GM23338 (cell line): ENCODE measurements at regions not wholly inside any gene's neighbourhood (a gene's known extent, or its start where the extent isn't known, plus 50 kb on each side); places are given as distances from the start of the nearest gene placed in this dataset.

Experiments
- ATAC-seq: fragments of 200-7000 bp; cut with Tn5 transposase; 3 replicates; pipeline ENCODE4 v1.9.1; 2020
- DNase-seq: peaks from one replicate; pipeline ENCODE4 v3.0.0-alpha.2; 2015; ENCODE audit warnings: low spot score
- H2AFZ ChIP-seq: fragments of 200-600 bp; sonication (generic); 2 replicates; pipeline ENCODE4 v1.8.0; 2016; ENCODE audit warnings: antibody characterized with exemption, mild to moderate bottlenecking, moderate library complexity
- H3F3A ChIP-seq: fragments of 200-600 bp; sonication (generic); replicated peaks from 2 replicates; pipeline ENCODE4 v1.8.0; 2017; ENCODE audit warnings: antibody characterized with exemption, mixed run types, low read depth
- H3K27ac ChIP-seq: fragments of 200-600 bp; sonication (generic); 2 replicates; pipeline ENCODE4 v1.6.1; 2016; ENCODE audit warnings: low read depth
- H3K27me3 ChIP-seq: fragments of 200-600 bp; sonication (generic); 2 replicates; pipeline ENCODE4 v1.8.0; 2016; ENCODE audit warnings: mild to moderate bottlenecking, mixed run types, moderate library complexity; ENCODE audit not compliant: insufficient read depth
- H3K36me3 ChIP-seq: fragments of 200-600 bp; sonication (generic); 2 replicates; pipeline ENCODE4 v1.8.0; 2016; ENCODE audit warnings: mild to moderate bottlenecking; ENCODE audit not compliant: insufficient read depth
- H3K4me1 ChIP-seq: fragments of 200-600 bp; sonication (generic); 2 replicates; pipeline ENCODE4 v1.8.0; 2016; ENCODE audit warnings: mild to moderate bottlenecking, moderate library complexity; ENCODE audit not compliant: insufficient read depth
- H3K4me2 ChIP-seq: fragments of 200-600 bp; sonication (generic); 2 replicates; pipeline ENCODE4 v1.7.1; 2017; ENCODE audit warnings: mixed run types
- H3K4me3 ChIP-seq: fragments of 200-600 bp; sonication (generic); 2 replicates; pipeline ENCODE4 v1.6.1; 2016; ENCODE audit warnings: mixed run types
- H3K79me2 ChIP-seq: fragments of 200-600 bp; sonication (generic); replicated peaks from 2 replicates; pipeline ENCODE4 v1.8.0; 2017; ENCODE audit warnings: mild to moderate bottlenecking; ENCODE audit not compliant: insufficient read depth
- H3K9me2 ChIP-seq: fragments of 200-600 bp; sonication (generic); 2 replicates; pipeline ENCODE4 v1.8.0; 2017; ENCODE audit not compliant: insufficient read depth
- H4K20me1 ChIP-seq: fragments of 200-600 bp; sonication (generic); replicated peaks from 2 replicates; pipeline ENCODE4 v1.8.0; 2017; ENCODE audit warnings: mild to moderate bottlenecking; ENCODE audit not compliant: insufficient read depth
- H3K27ac Mint-ChIP-seq: 2 replicates; pipeline ENCODE4 v1.8.0; 2020; ENCODE audit warnings: inconsistent platforms, mild to moderate bottlenecking, moderate library complexity, mixed read lengths
- H3K27me3 Mint-ChIP-seq: 3 replicates; pipeline ENCODE4 v1.8.0; 2022; ENCODE audit warnings: low read depth, mild to moderate bottlenecking, moderate library complexity, mixed read lengths, inconsistent platforms; ENCODE audit not compliant: insufficient read depth, poor library complexity
- H3K36me3 Mint-ChIP-seq: 3 replicates; pipeline ENCODE4 v1.8.0; 2021; ENCODE audit warnings: low read depth, mild to moderate bottlenecking, inconsistent platforms, moderate library complexity, mixed read lengths
- H3K4me1 Mint-ChIP-seq: 3 replicates; pipeline ENCODE4 v1.8.0; 2020; ENCODE audit warnings: mild to moderate bottlenecking, inconsistent platforms, mixed read lengths
- H3K4me3 Mint-ChIP-seq: 3 replicates; pipeline ENCODE4 v1.8.0; 2021; ENCODE audit warnings: moderate library complexity, mild to moderate bottlenecking, inconsistent platforms, mixed read lengths
- H3K9me3 Mint-ChIP-seq: 3 replicates; pipeline ENCODE4 v1.8.0; 2020; ENCODE audit warnings: moderate library complexity, mild to moderate bottlenecking, inconsistent platforms, mixed read lengths
- CREB1 ChIP-seq: fragments of 250-450 bp; sonication (Bioruptor Pico); IDR thresholded peaks from 2 replicates; pipeline ENCODE4 v1.5.0; 2020; ENCODE audit warnings: low read depth, mild to moderate bottlenecking, moderate library complexity
- EZH2 ChIP-seq: fragments of 200-600 bp; sonication (generic); IDR thresholded peaks from one replicate; pipeline ENCODE4 v1.8.0; 2017; ENCODE audit warnings: antibody characterized with exemption, mild to moderate bottlenecking, low read depth; ENCODE audit not compliant: unreplicated experiment
- EZH2phosphoT487 ChIP-seq: fragments of 200-600 bp; sonication (generic); IDR thresholded peaks from one replicate; pipeline ENCODE4 v1.8.1; 2018; ENCODE audit warnings: antibody characterized with exemption; ENCODE audit not compliant: unreplicated experiment
- JUNB ChIP-seq: IDR thresholded peaks from one replicate; pipeline ENCODE4 v1.6.1; 2016; ENCODE audit warnings: antibody characterized with exemption; ENCODE audit not compliant: unreplicated experiment
- NANOG ChIP-seq: IDR thresholded peaks from 2 replicates; pipeline ENCODE4 v1.6.1; 2016; ENCODE audit warnings: antibody characterized with exemption, borderline replicate concordance
- POLR2AphosphoS5 ChIP-seq: IDR thresholded peaks from 2 replicates; pipeline ENCODE4 v1.6.1; 2016; ENCODE audit warnings: antibody characterized with exemption, low read depth
- STAT1 ChIP-seq: IDR thresholded peaks from one replicate; pipeline ENCODE4 v1.6.1; 2016; ENCODE audit warnings: antibody characterized with exemption; ENCODE audit not compliant: unreplicated experiment
- ZNF114 ChIP-seq: fragments of 250-450 bp; sonication (Bioruptor Pico); IDR thresholded peaks from 2 replicates; pipeline ENCODE4 v1.5.0; 2020; ENCODE audit warnings: mild to moderate bottlenecking, moderate library complexity
- ZNF331 ChIP-seq: fragments of 250-450 bp; sonication (Bioruptor Pico); IDR thresholded peaks from 2 replicates; pipeline ENCODE4 v1.5.0; 2020; ENCODE audit warnings: low read depth, mild to moderate bottlenecking, moderate library complexity
- TF ChIP-seq, protein P1 (sequence below), 2 experiments: fragments of 200-600 bp in 1 of 2; sonication (generic) in 1 of 2; conservative IDR thresholded peaks; 2 replicates each; pipeline versions ENCODE4 v1.5.1 to v1.6.1; 2016 to 2017; ENCODE audit warnings: antibody characterized with exemption in 2 of 2, low read depth in 2 of 2, mild to moderate bottlenecking in 2 of 2, moderate library complexity in 1 of 2
- TF ChIP-seq, protein P2 (sequence below): IDR thresholded peaks from one replicate; pipeline ENCODE4 v1.6.1; 2018; ENCODE audit warnings: antibody characterized with exemption; ENCODE audit not compliant: unreplicated experiment
- TF ChIP-seq, protein P3 (sequence below): IDR thresholded peaks from 2 replicates; pipeline ENCODE4 v1.6.1; 2016; ENCODE audit warnings: antibody characterized with exemption
- TF ChIP-seq, protein P4 (sequence below): fragments of 250-450 bp; sonication (Bioruptor Pico); IDR thresholded peaks from 2 replicates; pipeline ENCODE4 v1.5.0; 2020; ENCODE audit warnings: mild to moderate bottlenecking, moderate library complexity

DNA sequence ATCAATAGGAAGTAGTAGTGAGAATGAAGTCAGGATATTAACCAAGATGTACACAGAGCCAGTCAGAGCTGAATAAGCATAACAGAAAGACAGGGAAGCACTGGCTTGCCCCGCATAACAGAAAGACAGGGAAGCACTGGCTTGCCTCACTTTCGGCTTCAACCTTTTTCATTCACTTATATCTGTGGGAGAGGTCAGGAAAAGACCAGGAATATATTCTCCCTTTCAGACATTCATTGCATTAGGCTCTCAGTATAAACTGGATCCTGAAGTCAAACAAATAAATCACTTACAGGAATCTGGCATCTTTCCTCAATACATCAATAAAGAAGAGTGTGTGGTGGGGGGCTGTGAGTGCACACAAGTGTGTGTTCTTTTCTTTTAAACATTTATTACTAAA lies 437.6 kb downstream of the C6orf118 start:
- Mint-ChIP-seq H3K27me3 (peaks cover 2% of the 10 kb centered on the region), H3K4me3 (no peak overlapping the region), H3K4me1 (peaks cover 6% of the 10 kb centered on the region), H3K36me3 (no peaks in the 10 kb centered on the region; the same call in 2 of the 3 replicates), H3K27ac (peak overlapping the region; percentile 39; the same call in 1 of the 2 replicates), H3K9me3 (peaks cover 14% of the 10 kb centered on the region; the same call in 1 of the 3 replicates)
- Histone ChIP-seq H3K27ac (no peak overlapping the region), H3K36me3 (no peaks in the 10 kb centered on the region), H2AFZ (no peak overlapping the region; the same call in 1 of the 2 replicates), H3K4me2 (no peak overlapping the region), H3K4me1 (no peaks in the 10 kb centered on the region), H3K79me2 (no peaks in the 10 kb centered on the region), H4K20me1 (no peaks in the 10 kb centered on the region), H3K9me2 (peaks cover 16% of the 10 kb centered on the region; the same call in 1 of the 2 replicates), H3K27me3 (no peaks in the 10 kb centered on the region), H3F3A (no peaks in the 10 kb centered on the region), H3K4me3 (no peak overlapping the region)
- TF ChIP-seq JUNB: no peak
- no peak for TF ChIP-seq ZNF331 (CRISPR knock-in tag)
- TF ChIP-seq EZH2: no peak
- no peak for TF ChIP-seq POLR2AphosphoS5
- TF ChIP-seq, protein P1, sequence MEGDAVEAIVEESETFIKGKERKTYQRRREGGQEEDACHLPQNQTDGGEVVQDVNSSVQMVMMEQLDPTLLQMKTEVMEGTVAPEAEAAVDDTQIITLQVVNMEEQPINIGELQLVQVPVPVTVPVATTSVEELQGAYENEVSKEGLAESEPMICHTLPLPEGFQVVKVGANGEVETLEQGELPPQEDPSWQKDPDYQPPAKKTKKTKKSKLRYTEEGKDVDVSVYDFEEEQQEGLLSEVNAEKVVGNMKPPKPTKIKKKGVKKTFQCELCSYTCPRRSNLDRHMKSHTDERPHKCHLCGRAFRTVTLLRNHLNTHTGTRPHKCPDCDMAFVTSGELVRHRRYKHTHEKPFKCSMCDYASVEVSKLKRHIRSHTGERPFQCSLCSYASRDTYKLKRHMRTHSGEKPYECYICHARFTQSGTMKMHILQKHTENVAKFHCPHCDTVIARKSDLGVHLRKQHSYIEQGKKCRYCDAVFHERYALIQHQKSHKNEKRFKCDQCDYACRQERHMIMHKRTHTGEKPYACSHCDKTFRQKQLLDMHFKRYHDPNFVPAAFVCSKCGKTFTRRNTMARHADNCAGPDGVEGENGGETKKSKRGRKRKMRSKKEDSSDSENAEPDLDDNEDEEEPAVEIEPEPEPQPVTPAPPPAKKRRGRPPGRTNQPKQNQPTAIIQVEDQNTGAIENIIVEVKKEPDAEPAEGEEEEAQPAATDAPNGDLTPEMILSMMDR (conservative IDR thresholded peaks at IDR 0.05; ENCODE audit: low read depth in 2 of 2): no peak
- TF ChIP-seq STAT1: no peak
- TF ChIP-seq NANOG: no peak
- TF ChIP-seq, protein P2, sequence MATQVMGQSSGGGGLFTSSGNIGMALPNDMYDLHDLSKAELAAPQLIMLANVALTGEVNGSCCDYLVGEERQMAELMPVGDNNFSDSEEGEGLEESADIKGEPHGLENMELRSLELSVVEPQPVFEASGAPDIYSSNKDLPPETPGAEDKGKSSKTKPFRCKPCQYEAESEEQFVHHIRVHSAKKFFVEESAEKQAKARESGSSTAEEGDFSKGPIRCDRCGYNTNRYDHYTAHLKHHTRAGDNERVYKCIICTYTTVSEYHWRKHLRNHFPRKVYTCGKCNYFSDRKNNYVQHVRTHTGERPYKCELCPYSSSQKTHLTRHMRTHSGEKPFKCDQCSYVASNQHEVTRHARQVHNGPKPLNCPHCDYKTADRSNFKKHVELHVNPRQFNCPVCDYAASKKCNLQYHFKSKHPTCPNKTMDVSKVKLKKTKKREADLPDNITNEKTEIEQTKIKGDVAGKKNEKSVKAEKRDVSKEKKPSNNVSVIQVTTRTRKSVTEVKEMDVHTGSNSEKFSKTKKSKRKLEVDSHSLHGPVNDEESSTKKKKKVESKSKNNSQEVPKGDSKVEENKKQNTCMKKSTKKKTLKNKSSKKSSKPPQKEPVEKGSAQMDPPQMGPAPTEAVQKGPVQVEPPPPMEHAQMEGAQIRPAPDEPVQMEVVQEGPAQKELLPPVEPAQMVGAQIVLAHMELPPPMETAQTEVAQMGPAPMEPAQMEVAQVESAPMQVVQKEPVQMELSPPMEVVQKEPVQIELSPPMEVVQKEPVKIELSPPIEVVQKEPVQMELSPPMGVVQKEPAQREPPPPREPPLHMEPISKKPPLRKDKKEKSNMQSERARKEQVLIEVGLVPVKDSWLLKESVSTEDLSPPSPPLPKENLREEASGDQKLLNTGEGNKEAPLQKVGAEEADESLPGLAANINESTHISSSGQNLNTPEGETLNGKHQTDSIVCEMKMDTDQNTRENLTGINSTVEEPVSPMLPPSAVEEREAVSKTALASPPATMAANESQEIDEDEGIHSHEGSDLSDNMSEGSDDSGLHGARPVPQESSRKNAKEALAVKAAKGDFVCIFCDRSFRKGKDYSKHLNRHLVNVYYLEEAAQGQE: no peak
- TF ChIP-seq CREB1 (CRISPR knock-in tag): no peak
- TF ChIP-seq ZNF114: no peak
- no peak for TF ChIP-seq EZH2phosphoT487
- TF ChIP-seq, protein P3, sequence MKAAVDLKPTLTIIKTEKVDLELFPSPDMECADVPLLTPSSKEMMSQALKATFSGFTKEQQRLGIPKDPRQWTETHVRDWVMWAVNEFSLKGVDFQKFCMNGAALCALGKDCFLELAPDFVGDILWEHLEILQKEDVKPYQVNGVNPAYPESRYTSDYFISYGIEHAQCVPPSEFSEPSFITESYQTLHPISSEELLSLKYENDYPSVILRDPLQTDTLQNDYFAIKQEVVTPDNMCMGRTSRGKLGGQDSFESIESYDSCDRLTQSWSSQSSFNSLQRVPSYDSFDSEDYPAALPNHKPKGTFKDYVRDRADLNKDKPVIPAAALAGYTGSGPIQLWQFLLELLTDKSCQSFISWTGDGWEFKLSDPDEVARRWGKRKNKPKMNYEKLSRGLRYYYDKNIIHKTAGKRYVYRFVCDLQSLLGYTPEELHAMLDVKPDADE: no peak
- TF ChIP-seq, protein P4, sequence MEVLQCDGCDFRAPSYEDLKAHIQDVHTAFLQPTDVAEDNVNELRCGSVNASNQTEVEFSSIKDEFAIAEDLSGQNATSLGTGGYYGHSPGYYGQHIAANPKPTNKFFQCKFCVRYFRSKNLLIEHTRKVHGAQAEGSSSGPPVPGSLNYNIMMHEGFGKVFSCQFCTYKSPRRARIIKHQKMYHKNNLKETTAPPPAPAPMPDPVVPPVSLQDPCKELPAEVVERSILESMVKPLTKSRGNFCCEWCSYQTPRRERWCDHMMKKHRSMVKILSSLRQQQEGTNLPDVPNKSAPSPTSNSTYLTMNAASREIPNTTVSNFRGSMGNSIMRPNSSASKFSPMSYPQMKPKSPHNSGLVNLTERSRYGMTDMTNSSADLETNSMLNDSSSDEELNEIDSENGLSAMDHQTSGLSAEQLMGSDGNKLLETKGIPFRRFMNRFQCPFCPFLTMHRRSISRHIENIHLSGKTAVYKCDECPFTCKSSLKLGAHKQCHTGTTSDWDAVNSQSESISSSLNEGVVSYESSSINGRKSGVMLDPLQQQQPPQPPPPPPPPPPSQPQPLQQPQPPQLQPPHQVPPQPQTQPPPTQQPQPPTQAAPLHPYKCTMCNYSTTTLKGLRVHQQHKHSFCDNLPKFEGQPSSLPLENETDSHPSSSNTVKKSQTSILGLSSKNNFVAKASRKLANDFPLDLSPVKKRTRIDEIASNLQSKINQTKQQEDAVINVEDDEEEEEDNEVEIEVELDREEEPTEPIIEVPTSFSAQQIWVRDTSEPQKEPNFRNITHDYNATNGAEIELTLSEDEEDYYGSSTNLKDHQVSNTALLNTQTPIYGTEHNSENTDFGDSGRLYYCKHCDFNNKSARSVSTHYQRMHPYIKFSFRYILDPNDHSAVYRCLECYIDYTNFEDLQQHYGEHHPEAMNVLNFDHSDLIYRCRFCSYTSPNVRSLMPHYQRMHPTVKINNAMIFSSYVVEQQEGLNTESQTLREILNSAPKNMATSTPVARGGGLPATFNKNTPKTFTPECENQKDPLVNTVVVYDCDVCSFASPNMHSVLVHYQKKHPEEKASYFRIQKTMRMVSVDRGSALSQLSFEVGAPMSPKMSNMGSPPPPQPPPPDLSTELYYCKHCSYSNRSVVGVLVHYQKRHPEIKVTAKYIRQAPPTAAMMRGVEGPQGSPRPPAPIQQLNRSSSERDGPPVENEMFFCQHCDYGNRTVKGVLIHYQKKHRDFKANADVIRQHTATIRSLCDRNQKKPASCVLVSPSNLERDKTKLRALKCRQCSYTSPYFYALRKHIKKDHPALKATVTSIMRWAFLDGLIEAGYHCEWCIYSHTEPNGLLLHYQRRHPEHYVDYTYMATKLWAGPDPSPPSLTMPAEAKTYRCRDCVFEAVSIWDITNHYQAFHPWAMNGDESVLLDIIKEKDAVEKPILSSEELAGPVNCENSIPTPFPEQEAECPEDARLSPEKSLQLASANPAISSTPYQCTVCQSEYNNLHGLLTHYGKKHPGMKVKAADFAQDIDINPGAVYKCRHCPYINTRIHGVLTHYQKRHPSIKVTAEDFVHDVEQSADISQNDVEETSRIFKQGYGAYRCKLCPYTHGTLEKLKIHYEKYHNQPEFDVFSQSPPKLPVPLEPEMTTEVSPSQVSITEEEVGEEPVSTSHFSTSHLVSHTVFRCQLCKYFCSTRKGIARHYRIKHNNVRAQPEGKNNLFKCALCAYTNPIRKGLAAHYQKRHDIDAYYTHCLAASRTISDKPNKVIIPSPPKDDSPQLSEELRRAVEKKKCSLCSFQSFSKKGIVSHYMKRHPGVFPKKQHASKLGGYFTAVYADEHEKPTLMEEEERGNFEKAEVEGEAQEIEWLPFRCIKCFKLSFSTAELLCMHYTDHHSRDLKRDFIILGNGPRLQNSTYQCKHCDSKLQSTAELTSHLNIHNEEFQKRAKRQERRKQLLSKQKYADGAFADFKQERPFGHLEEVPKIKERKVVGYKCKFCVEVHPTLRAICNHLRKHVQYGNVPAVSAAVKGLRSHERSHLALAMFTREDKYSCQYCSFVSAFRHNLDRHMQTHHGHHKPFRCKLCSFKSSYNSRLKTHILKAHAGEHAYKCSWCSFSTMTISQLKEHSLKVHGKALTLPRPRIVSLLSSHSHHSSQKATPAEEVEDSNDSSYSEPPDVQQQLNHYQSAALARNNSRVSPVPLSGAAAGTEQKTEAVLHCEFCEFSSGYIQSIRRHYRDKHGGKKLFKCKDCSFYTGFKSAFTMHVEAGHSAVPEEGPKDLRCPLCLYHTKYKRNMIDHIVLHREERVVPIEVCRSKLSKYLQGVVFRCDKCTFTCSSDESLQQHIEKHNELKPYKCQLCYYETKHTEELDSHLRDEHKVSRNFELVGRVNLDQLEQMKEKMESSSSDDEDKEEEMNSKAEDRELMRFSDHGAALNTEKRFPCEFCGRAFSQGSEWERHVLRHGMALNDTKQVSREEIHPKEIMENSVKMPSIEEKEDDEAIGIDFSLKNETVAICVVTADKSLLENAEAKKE (CRISPR knock-in tag): no peak
- ATAC-seq: no peak
- DNase-seq: no peak
